Astrocyte of the spinal cord (primary cell): ENCODE measurements at regions not wholly inside any gene's neighbourhood (a gene's known extent, or its start where the extent isn't known, plus 50 kb on each side); places are given as distances from the start of the nearest gene placed in this dataset.

Experiments
- DNase-seq: peaks from one replicate; pipeline ENCODE4 v3.0.0; 2011; ENCODE audit warnings: low read depth, low spot score
- H3K4me3 ChIP-seq: 2 replicates; pipeline ENCODE4 v1.5.1; 2011; ENCODE audit warnings: low read depth, mild to moderate bottlenecking, low read length, moderate library complexity
- in situ Hi-C: cut with HindIII; loops from 2 replicates; pipeline ENCODE4 v1.10.0; 2017; ENCODE audit warnings: low sequenced_read_pairs
- TF ChIP-seq, protein P1 (sequence below): IDR thresholded peaks from 2 replicates; pipeline ENCODE4 v1.5.1; 2012; ENCODE audit warnings: low read depth, mild to moderate bottlenecking, low read length, inconsistent platforms

DNA sequence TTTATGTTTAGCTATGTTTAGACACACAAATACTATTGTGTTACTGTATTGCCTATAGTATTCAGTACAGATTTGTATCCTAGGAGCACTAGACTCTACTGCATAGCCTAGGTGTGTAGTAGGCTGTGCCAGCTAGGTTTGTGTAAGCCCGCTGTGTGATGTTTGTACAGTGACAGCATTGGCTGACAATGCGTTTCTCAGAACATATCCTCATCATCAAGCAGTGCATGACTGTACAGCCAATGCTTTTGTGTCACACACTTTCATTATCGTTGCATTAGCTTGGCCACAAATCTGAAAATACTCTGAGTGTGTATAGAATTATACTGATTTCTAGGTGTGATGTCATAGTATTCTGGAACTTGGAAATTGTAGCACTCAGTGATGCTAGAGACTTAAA lies 63.4 kb downstream of the CLDN34 start:
- in situ Hi-C loops = no loop called here
- TF ChIP-seq, protein P1, sequence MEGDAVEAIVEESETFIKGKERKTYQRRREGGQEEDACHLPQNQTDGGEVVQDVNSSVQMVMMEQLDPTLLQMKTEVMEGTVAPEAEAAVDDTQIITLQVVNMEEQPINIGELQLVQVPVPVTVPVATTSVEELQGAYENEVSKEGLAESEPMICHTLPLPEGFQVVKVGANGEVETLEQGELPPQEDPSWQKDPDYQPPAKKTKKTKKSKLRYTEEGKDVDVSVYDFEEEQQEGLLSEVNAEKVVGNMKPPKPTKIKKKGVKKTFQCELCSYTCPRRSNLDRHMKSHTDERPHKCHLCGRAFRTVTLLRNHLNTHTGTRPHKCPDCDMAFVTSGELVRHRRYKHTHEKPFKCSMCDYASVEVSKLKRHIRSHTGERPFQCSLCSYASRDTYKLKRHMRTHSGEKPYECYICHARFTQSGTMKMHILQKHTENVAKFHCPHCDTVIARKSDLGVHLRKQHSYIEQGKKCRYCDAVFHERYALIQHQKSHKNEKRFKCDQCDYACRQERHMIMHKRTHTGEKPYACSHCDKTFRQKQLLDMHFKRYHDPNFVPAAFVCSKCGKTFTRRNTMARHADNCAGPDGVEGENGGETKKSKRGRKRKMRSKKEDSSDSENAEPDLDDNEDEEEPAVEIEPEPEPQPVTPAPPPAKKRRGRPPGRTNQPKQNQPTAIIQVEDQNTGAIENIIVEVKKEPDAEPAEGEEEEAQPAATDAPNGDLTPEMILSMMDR = no peak
- no peak overlapping the region for H3K4me3 ChIP-seq
- peak; percentile 84 for DNase-seq

DNA sequence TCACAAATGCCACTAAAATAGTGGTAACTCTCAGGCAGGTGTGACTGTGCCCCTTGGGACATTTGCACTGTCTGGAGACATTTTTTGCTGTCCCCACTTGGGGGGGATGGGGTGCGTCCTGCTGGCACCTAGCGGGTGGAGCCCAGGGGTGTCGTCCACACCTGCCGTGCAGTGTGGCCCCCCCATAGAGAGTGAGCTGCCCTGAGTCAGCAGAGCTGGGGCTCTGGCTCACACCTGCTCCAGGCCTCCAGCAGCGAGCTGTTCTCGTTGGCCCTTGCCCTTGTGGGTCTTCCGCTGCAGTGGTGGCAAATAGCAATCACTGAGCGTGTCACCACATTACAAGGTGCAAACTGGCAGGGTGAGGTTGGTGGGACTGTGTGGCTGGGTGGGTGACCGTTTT lies 64.6 kb downstream of the CLDN34 start:
- no peak overlapping the region for H3K4me3 ChIP-seq
- TF ChIP-seq, protein P1 = no peak
- in situ Hi-C loops = no loop called here
- no peak for DNase-seq

DNA sequence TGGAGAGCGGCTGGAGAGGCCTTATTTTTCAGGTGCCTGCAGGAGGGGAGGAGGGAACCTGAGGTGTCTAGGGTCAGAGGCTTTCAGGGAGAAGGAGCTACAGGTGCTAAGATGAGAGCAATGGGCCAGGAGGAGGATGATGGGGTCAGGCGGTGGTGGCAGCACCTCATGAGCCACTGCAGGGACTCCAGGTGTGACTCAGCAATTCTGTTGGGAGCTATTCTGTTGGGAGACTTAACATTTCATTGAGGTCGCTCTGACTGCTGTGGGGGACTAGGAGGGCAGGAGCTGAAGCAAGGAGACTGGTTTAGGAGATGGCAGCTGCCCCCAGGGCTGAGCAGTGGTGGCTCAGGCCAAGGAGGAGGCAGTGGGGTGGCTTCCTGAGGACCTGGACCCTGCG lies 65.0 kb downstream of the CLDN34 start:
- TF ChIP-seq, protein P1 = no peak
- no peak for DNase-seq

DNA sequence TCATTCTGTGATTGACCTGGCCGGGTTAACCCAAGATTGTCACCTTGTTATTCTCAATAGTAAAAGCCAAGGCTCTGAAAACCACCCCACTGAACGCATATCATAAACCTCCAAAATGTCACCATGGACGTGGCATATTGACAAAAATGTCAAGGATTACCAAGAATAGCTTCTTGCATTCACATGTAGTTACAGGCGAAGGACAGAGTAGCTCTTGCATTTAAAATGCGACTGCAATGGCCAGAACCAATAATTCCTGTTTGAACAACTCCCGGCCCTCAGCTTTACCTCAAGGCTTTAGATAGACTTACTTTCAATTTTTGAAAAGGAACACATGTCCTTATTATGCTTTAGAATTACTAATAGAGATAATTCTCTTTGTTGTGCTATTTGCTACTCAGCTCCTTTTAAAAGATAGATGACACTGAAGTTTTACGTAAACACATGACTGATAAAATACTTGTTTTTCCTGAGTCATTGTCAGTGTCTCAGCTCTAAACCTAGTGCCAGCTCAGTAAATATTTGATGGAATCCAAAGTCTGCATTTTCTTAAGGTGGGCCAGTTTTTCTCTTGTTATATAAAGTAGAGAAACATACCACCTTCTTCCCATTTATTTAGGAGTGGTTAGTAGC lies 66.3 kb downstream of the CLDN34 start:
- TF ChIP-seq, protein P1 = no peak
- no peak overlapping the region for H3K4me3 ChIP-seq
- in situ Hi-C loops = no loop called here
- DNase-seq = no peak

More for the DNA sequence above, 65.0 kb downstream of the CLDN34 start:
- in situ Hi-C loops = no loop called here
- H3K4me3 ChIP-seq = no peak overlapping the region

DNA sequence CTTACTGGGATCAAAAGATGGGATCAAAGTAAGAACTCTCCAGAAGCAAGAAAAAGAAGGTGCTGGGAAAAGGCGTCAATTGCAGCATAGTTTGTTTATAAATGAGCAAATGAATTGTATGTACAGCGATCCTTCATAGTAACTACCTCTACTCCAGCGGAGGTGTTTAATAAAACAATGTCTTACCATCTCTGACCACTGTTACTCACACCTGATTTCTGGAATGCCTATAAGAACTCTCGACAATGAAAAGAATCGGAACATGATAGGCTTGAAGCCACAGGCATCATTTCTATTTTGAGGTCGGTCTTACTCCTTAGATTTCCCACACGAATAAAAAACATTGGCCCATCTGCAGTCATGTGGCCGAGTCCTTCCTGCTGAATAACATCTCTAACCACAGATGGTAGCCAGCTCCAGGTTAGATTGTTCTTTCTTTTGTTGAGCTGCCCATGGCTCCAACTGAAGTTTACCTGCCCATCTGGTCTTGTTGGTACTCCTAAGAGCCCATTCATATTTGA lies 67.6 kb downstream of the CLDN34 start:
- TF ChIP-seq, protein P1 = no peak
- in situ Hi-C loops = no loop called here
- no peak for DNase-seq
- no peak overlapping the region for H3K4me3 ChIP-seq

DNA sequence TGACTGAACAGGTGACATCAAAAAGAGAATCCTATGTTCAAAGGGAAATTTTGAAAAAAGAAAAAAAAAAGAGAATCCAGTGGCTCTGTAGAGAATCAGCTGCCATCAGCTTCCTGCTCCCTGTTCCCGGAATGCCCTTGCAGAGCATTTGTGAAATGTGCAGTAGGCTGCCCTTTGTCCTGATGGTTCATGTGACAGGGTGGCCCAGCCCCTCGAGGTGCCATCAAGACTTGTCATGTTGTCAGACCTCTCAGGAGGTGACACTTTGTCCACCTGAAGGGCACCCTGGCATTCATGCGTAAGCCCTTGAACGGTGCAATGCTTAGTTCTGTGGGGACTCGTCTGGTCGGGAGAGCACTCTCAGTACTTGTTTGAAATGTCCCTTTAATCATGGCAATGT lies 71.4 kb downstream of the CLDN34 start:
- in situ Hi-C loops = no loop called here
- no peak for DNase-seq
- TF ChIP-seq, protein P1 = no peak
- H3K4me3 ChIP-seq = no peak overlapping the region
